ENCODE measurements at regions not wholly inside any gene's neighbourhood (a gene's known extent, or its start where the extent isn't known, plus 50 kb on each side); places are given as distances from the start of the nearest gene placed in this dataset.

- H3K27ac ChIP-seq: no peak overlapping the region
- no peaks in the 10 kb centered on the region for H3K36me3 ChIP-seq (replicated peaks)
- in situ Hi-C loops (cut with HindIII; ENCODE audit: low pct_ligation_motif_present, low sequenced_read_pairs): no loop called here
- no peaks in the 10 kb centered on the region for H3K27me3 ChIP-seq (replicated peaks)
- DNase-seq: no peak
- H3K4me3 ChIP-seq (ENCODE audit: low read depth, low read length): no peak overlapping the region
- TF ChIP-seq, protein P1, sequence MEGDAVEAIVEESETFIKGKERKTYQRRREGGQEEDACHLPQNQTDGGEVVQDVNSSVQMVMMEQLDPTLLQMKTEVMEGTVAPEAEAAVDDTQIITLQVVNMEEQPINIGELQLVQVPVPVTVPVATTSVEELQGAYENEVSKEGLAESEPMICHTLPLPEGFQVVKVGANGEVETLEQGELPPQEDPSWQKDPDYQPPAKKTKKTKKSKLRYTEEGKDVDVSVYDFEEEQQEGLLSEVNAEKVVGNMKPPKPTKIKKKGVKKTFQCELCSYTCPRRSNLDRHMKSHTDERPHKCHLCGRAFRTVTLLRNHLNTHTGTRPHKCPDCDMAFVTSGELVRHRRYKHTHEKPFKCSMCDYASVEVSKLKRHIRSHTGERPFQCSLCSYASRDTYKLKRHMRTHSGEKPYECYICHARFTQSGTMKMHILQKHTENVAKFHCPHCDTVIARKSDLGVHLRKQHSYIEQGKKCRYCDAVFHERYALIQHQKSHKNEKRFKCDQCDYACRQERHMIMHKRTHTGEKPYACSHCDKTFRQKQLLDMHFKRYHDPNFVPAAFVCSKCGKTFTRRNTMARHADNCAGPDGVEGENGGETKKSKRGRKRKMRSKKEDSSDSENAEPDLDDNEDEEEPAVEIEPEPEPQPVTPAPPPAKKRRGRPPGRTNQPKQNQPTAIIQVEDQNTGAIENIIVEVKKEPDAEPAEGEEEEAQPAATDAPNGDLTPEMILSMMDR (IDR thresholded peaks at IDR 0.05; ENCODE audit: low read depth, low read length, missing control alignments): no peak
Observed at GRCh38 chr4:105025263-105026017, 121.2 kb upstream of the TET2 start.

- H3K27ac ChIP-seq: no peak overlapping the region
- no peaks in the 10 kb centered on the region for H3K27me3 ChIP-seq (replicated peaks)
- no peak for DNase-seq
- H3K4me3 ChIP-seq (ENCODE audit: low read depth, low read length): no peak overlapping the region
- in situ Hi-C loops (cut with HindIII; ENCODE audit: low pct_ligation_motif_present, low sequenced_read_pairs): no loop called here
- TF ChIP-seq, protein P1 (IDR thresholded peaks at IDR 0.05; ENCODE audit: low read depth, low read length, missing control alignments): no peak
- H3K36me3 ChIP-seq (replicated peaks): no peaks in the 10 kb centered on the region
Observed at GRCh38 chr4:105036991-105037390, 109.7 kb upstream of the TET2 start.

GRCh38 chr4:105042451-105042850 lies 104.2 kb upstream of the TET2 start:
- no peak for DNase-seq
- Histone ChIP-seq H3K27me3 (replicated peaks) (no peaks in the 10 kb centered on the region), H3K27ac (no peak overlapping the region), H3K4me3 (ENCODE audit: low read depth, low read length) (no peak overlapping the region), H3K36me3 (replicated peaks) (no peaks in the 10 kb centered on the region)
- TF ChIP-seq, protein P1 (IDR thresholded peaks at IDR 0.05; ENCODE audit: low read depth, low read length, missing control alignments): no peak
- in situ Hi-C loops (cut with HindIII; ENCODE audit: low pct_ligation_motif_present, low sequenced_read_pairs): no loop called here

GRCh38 chr4:105050896-105051295 lies 95.8 kb upstream of the TET2 start:
- DNase-seq: no peak
- Histone ChIP-seq H3K4me3 (ENCODE audit: low read depth, low read length) (no peak overlapping the region), H3K36me3 (replicated peaks) (no peaks in the 10 kb centered on the region), H3K27ac (no peak overlapping the region), H3K27me3 (replicated peaks) (no peaks in the 10 kb centered on the region)
- in situ Hi-C loops (cut with HindIII; ENCODE audit: low pct_ligation_motif_present, low sequenced_read_pairs): no loop called here
- TF ChIP-seq, protein P1 (IDR thresholded peaks at IDR 0.05; ENCODE audit: low read depth, low read length, missing control alignments): no peak

GRCh38 chr4:105057370-105058105 lies 89.1 kb upstream of the TET2 start:
- no peak for DNase-seq
- H3K27me3 ChIP-seq (replicated peaks): no peaks in the 10 kb centered on the region
- H3K27ac ChIP-seq: no peak overlapping the region
- TF ChIP-seq, protein P1 (IDR thresholded peaks at IDR 0.05; ENCODE audit: low read depth, low read length, missing control alignments): no peak
- in situ Hi-C loops (cut with HindIII; ENCODE audit: low pct_ligation_motif_present, low sequenced_read_pairs): no loop called here
- no peaks in the 10 kb centered on the region for H3K36me3 ChIP-seq (replicated peaks)
- H3K4me3 ChIP-seq (ENCODE audit: low read depth, low read length): no peak overlapping the region

Data from brain microvascular endothelial cell (primary cell).